Activated T-cell treated with anti-CD3 and anti-CD28 coated beads, Interleukin-2, amount 50 U/mL, for 24 hours (primary cell): ENCODE measurements at regions not wholly inside any gene's neighbourhood (a gene's known extent, or its start where the extent isn't known, plus 50 kb on each side); places are given as distances from the start of the nearest gene placed in this dataset.

Experiments
- DNase-seq: peaks from one replicate; pipeline ENCODE4 v3.0.0-alpha.2; 2020
- H3K27ac Mint-ChIP-seq: 2 replicates; pipeline ENCODE4 v1.8.0; 2020; ENCODE audit warnings: mild to moderate bottlenecking, mixed read lengths
- H3K27me3 Mint-ChIP-seq: 2 replicates; pipeline ENCODE4 v1.8.0; 2020; ENCODE audit warnings: mixed read lengths
- H3K36me3 Mint-ChIP-seq: 2 replicates; pipeline ENCODE4 v1.8.0; 2020; ENCODE audit warnings: low read depth, mixed read lengths
- H3K4me1 Mint-ChIP-seq: 2 replicates; pipeline ENCODE4 v1.8.0; 2020; ENCODE audit warnings: low read depth, mixed read lengths
- H3K4me3 Mint-ChIP-seq: 2 replicates; pipeline ENCODE4 v1.8.0; 2020; ENCODE audit warnings: mild to moderate bottlenecking, moderate library complexity, mixed read lengths
- H3K9me3 Mint-ChIP-seq: 2 replicates; pipeline ENCODE4 v1.8.0; 2020; ENCODE audit warnings: mixed read lengths

DNA sequence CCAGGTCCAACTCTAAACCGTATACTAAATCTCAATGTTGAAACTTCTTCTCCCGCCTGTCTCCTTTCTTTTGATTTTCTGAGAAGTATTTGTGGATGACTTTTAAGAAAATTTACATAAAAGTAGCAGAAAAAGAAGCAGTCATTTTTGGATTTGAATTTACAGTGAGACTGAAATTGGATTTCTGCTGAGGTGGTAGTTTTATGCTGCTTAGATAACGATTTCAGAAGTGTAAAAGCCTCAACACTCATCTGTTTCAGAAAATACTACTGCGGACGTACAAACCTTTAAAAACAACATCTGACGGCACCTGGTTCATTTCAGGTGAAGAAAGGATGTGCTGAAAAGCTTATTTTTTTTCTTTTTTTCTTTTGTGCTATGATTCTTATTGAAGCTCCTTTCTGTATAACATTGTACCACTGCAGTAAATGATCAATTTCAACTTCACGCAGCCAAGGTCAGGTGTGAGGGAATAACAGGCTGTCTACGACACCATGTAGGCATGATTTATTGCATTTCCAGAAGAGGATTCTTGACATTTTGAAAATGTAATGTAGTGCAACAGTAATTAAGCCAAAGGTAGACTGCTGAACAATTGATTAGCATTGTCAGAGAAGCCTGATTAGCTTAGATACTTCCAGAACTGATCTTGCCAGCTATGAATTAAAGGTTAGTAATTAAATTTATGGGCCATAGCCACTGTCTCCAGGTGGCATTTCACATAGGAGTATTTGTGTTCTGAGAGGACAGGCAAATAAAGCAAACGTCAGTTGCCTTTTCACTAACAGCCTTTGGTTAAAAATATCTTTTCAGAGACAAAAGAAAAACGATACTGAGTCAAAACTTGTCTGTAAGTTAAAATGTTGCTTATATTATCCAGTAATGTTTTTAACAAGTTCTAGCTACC lies 134.6 kb upstream of the KBTBD8 start:
- Mint-ChIP-seq H3K36me3 (no peaks in the 10 kb centered on the region), H3K4me3 (no peak overlapping the region), H3K9me3 (no peaks in the 10 kb centered on the region), H3K4me1 (no peaks in the 10 kb centered on the region), H3K27me3 (peaks cover 5% of the 10 kb centered on the region), H3K27ac (no peak overlapping the region)
- no peak for DNase-seq

DNA sequence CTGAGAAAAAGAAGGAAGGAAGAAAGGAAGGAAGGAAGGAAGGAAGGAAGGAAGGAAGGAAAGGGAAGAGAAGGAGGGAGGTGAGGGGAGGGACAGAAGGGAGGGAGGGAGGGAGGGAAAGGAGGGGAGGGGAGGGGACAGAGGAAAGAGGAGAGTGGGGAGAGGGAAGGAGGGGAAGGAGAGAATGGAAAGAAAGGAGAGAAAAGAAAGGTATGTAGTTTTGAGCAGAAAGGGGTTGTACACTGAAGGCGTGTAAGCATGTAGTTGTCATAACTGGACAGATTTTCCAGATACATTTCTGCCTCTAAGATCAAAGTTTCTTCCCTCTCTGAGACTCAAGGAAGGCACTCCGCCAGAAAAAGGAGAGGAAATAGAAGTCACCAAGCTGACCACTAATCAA lies 113.4 kb upstream of the KBTBD8 start:
- Mint-ChIP-seq H3K36me3 (no peaks in the 10 kb centered on the region), H3K27me3 (peaks cover 3% of the 10 kb centered on the region)

DNA sequence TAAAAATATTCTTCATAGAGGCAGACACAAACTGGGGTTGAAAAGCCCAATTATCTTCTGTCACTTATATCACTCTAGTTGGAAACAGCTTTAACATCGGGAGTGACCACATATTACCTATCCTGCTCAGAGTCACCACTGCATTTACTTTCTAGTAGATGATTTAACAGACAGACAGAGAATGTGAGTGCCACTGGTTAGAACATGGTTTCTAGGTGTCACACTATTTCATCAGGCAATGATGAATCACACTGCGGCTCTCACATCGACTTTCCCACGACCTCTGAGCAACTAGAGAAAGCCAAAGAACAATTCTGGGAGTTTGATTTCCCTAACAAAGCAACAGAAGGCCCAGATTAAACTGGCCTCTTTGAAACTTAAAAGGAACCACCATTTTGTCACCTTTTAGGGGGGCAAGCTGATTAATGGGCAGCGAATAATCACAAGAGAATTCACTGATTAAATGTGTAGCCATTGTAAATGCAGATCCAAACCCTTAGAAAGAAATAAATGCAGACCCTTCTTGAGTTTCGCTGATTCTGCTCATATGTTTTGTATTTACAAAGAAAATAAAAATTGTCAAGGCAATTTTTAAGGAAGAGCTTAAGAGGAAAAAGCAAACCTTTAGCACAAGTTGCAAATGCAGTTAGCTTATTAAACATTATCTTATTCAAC lies 112.6 kb upstream of the KBTBD8 start:
- H3K4me3 Mint-ChIP-seq, result no peak overlapping the region
- H3K36me3 Mint-ChIP-seq, result no peaks in the 10 kb centered on the region
- DNase-seq, result no peak
- no peak overlapping the region for H3K27ac Mint-ChIP-seq
- H3K27me3 Mint-ChIP-seq, result peaks cover 3% of the 10 kb centered on the region
- no peaks in the 10 kb centered on the region for H3K4me1 Mint-ChIP-seq
- peaks cover 5% of the 10 kb centered on the region for H3K9me3 Mint-ChIP-seq

More for the DNA sequence above, 113.4 kb upstream of the KBTBD8 start:
- Mint-ChIP-seq H3K9me3 (peaks cover 5% of the 10 kb centered on the region), H3K4me3 (no peak overlapping the region), H3K4me1 (no peaks in the 10 kb centered on the region), H3K27ac (no peak overlapping the region)
- no peak for DNase-seq

DNA sequence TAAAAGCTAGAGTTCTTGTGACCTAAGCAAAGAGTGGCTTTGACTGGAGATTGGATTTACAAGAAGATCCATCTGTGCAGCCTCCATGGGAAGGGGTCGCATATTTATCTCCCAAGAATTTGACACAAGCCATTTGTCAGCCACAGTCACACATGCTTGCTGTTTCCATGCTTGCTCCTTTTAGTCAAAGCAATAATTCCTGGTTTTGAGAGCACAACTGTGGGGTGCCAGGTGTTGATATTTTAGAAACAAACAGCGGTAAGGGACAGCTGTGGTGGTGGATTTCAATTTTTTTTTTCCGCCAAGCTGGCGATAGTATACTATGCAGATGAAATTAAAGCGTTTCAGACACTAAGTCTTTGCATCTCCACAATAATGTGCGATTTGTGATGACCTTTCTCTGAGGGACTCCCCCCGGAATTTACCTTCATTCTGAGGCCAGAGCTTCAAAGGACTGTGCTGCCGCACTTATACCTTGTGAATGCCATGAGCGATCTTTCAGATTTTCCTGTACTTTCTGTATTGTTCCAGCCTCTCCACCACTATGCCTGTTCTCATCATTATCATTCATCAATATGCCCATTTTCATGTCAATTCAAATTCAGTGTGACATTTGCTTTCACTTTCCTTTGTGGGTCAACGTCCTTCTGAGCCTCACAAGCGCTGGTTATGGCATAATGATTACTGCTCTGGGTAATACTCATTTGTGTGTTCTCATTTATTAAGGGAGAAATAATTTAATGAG lies 108.2 kb upstream of the KBTBD8 start:
- DNase-seq, result no peak
- Mint-ChIP-seq H3K36me3 (no peaks in the 10 kb centered on the region), H3K4me1 (no peaks in the 10 kb centered on the region), H3K9me3 (peaks cover 10% of the 10 kb centered on the region), H3K27me3 (peaks cover 2% of the 10 kb centered on the region), H3K27ac (no peak overlapping the region), H3K4me3 (no peak overlapping the region)

DNA sequence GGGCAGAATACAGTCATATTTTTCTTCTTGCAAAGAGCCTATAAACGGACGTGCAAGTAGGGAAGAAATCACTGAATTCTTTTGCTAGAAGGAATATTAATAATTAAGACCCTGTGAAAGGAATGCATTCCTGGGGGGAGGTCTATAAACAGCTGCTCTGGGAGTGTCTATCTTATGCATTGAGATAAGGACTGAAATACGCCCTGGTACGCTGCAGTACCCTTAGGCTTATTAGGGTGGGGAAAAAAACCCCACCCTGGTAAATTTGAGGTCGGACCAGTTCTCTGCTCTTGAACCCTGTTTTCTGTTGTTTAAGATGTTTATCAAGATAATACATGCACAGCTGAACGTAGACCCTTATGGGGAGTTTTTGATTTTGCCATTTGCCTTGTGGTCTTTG lies 100.0 kb upstream of the KBTBD8 start:
- Mint-ChIP-seq H3K9me3 (peaks cover 55% of the 10 kb centered on the region), H3K27me3 (peaks cover 2% of the 10 kb centered on the region), H3K36me3 (peaks cover 3% of the 10 kb centered on the region), H3K27ac (no peak overlapping the region), H3K4me3 (no peak overlapping the region), H3K4me1 (no peaks in the 10 kb centered on the region)
- DNase-seq, result no peak

DNA sequence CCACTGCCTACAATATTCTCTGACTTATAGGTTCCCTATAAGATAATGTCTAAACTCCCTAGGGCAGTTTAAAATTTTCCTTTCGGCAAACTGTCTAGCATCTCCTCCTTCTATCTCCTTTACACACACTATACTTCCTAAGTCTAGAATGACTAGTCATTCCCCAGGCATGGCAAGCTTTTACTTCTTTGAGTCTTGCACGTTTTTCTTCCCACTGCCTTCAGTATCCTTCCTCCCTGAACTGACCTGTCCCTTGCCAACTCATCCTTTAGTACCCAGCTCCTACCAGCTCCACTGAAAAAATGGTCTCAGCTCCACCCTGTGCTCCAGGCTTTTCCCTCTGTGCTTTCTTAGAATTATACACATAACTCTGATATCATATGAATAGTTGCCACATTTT lies 93.8 kb upstream of the KBTBD8 start:
- Mint-ChIP-seq H3K4me3 (no peak overlapping the region), H3K27ac (no peak overlapping the region), H3K9me3 (peaks cover 27% of the 10 kb centered on the region), H3K27me3 (peaks cover 21% of the 10 kb centered on the region), H3K4me1 (no peaks in the 10 kb centered on the region), H3K36me3 (no peaks in the 10 kb centered on the region)
- no peak for DNase-seq

- Mint-ChIP-seq H3K36me3 (no peaks in the 10 kb centered on the region), H3K4me1 (no peaks in the 10 kb centered on the region), H3K9me3 (peaks cover 27% of the 10 kb centered on the region), H3K27me3 (peaks cover 21% of the 10 kb centered on the region), H3K27ac (no peak overlapping the region), H3K4me3 (no peak overlapping the region)
- no peak for DNase-seq
Observed at GRCh38 chr3:66904831-66905493, 93.1 kb upstream of the KBTBD8 start.

GRCh38 chr3:66907136-66907535 lies 91.0 kb upstream of the KBTBD8 start:
- no peak for DNase-seq

DNA sequence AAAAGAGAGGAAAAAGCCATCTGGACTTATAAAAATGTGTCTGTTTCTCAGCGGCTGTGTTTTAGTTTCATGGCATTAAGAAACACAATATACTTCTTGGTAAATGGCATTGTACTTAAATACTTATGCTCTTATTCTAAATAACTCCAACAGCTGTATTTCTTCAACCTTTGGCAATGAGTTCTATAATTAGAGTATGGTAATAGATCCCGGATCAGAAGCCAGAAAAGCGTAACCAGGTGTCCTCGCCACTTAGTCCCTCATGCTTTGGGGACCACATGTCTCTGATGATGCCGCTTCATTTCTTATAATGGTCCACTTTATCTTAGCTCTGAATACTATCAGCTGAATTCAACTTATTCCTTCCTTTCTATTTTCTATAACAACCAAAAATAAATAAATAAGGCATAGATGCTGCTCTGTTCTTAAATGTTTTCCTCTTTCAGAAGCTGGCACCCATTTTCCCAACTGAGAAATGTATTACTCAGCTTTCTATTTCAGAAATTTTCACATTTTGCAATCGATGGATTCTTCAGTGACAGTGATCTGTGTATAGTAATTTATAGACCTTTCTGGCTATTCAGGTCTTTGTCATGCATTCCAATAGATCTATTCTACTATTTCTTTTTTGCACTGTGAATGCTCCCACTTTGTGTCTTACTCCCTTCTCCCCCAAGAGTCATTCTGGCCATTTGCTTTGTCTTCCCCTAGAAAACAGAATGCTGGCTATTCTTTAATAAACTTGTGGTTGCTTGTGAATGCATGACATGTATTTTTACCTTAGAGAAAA lies 87.6 kb upstream of the KBTBD8 start:
- peaks cover 21% of the 10 kb centered on the region for H3K9me3 Mint-ChIP-seq
- H3K4me1 Mint-ChIP-seq, result no peaks in the 10 kb centered on the region
- no peak for DNase-seq

More at GRCh38 chr3:66907136-66907535, 91.0 kb upstream of the KBTBD8 start:
- no peak overlapping the region for H3K27ac Mint-ChIP-seq
- peaks cover 19% of the 10 kb centered on the region for H3K9me3 Mint-ChIP-seq
- H3K27me3 Mint-ChIP-seq, result peaks cover 21% of the 10 kb centered on the region
- no peak overlapping the region for H3K4me3 Mint-ChIP-seq
- no peaks in the 10 kb centered on the region for H3K4me1 Mint-ChIP-seq
- H3K36me3 Mint-ChIP-seq, result no peaks in the 10 kb centered on the region

GRCh38 chr3:66912306-66912705 lies 85.8 kb upstream of the KBTBD8 start:
- no peak for DNase-seq
- H3K9me3 Mint-ChIP-seq, result peaks cover 26% of the 10 kb centered on the region
- no peaks in the 10 kb centered on the region for H3K4me1 Mint-ChIP-seq
- no peaks in the 10 kb centered on the region for H3K36me3 Mint-ChIP-seq
- peaks cover 7% of the 10 kb centered on the region for H3K27me3 Mint-ChIP-seq
- no peak overlapping the region for H3K27ac Mint-ChIP-seq
- no peak overlapping the region for H3K4me3 Mint-ChIP-seq

More for the DNA sequence above, 87.6 kb upstream of the KBTBD8 start:
- peaks cover 17% of the 10 kb centered on the region for H3K27me3 Mint-ChIP-seq
- no peak overlapping the region for H3K27ac Mint-ChIP-seq
- no peak overlapping the region for H3K4me3 Mint-ChIP-seq
- no peaks in the 10 kb centered on the region for H3K36me3 Mint-ChIP-seq

DNA sequence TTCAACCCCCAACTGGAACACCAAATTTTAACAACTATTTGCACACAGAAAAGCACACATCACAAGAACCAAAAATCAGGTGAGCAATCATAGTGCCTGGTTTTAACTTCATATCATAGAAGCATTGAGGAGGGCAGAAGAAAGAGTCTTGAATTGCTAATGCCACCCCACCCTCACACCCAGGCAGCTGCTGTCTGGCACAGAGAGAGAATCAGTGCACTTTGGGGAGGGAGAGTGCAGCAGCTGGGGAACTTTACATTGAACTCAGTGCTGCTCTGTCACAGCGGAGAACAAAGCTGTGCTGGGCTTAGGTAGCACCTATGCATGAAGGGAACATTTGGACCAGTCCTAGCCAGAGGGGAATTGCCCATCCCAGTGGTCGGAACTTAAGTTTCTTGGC lies 76.0 kb upstream of the KBTBD8 start:
- H3K9me3 Mint-ChIP-seq, result no peaks in the 10 kb centered on the region
- no peak for DNase-seq
- H3K36me3 Mint-ChIP-seq, result no peaks in the 10 kb centered on the region
- H3K27me3 Mint-ChIP-seq, result no peaks in the 10 kb centered on the region
- no peak overlapping the region for H3K27ac Mint-ChIP-seq
- no peak overlapping the region for H3K4me3 Mint-ChIP-seq
- H3K4me1 Mint-ChIP-seq, result no peaks in the 10 kb centered on the region

DNA sequence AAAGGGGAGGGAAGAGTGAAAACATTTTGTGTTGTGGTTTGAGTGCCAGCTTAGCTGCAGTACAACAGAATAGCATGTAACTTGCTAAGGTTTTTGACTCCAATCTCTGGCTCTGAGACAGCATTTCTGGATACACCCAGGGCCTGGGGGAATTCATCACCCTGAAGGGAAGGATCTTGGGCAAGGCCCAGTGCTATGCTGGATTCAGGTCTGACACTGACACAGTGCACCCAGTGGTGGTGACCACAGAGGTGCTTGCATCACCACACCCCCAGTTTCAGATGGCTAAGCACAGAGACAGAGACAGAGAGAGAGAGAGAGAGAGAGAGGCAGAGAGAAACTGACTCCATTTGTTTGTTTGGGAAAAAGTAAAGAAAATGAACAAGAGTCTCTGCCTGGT lies 74.1 kb upstream of the KBTBD8 start:
- H3K4me3 Mint-ChIP-seq, result no peak overlapping the region
- H3K4me1 Mint-ChIP-seq, result peaks cover 5% of the 10 kb centered on the region
- H3K27ac Mint-ChIP-seq, result no peak overlapping the region
- no peaks in the 10 kb centered on the region for H3K27me3 Mint-ChIP-seq
- H3K9me3 Mint-ChIP-seq, result no peaks in the 10 kb centered on the region
- no peaks in the 10 kb centered on the region for H3K36me3 Mint-ChIP-seq
- DNase-seq, result no peak

- no peak for DNase-seq
- H3K36me3 Mint-ChIP-seq, result no peaks in the 10 kb centered on the region
- no peaks in the 10 kb centered on the region for H3K27me3 Mint-ChIP-seq
- H3K27ac Mint-ChIP-seq, result no peak overlapping the region
- H3K4me1 Mint-ChIP-seq, result peaks cover 5% of the 10 kb centered on the region
- H3K9me3 Mint-ChIP-seq, result no peaks in the 10 kb centered on the region
- no peak overlapping the region for H3K4me3 Mint-ChIP-seq
Observed at GRCh38 chr3:66928252-66928651, 69.9 kb upstream of the KBTBD8 start.

GRCh38 chr3:66931291-66931690 lies 66.8 kb upstream of the KBTBD8 start:
- no peak overlapping the region for H3K4me3 Mint-ChIP-seq
- H3K36me3 Mint-ChIP-seq, result no peaks in the 10 kb centered on the region
- no peak for DNase-seq
- no peak overlapping the region for H3K27ac Mint-ChIP-seq
- peaks cover 5% of the 10 kb centered on the region for H3K4me1 Mint-ChIP-seq
- peaks cover 3% of the 10 kb centered on the region for H3K27me3 Mint-ChIP-seq
- H3K9me3 Mint-ChIP-seq, result no peaks in the 10 kb centered on the region
